NCI-H526 treated with DMSO at 0.1 percent for 48 hours (cell line): ENCODE measurements at regions not wholly inside any gene's neighbourhood (a gene's known extent, or its start where the extent isn't known, plus 50 kb on each side); places are given as distances from the start of the nearest gene placed in this dataset.

Experiments used
- DNase-seq: peaks from one replicate; lab custom pipeline; 2025; lab: John Stamatoyannopoulos, UW

DNA sequence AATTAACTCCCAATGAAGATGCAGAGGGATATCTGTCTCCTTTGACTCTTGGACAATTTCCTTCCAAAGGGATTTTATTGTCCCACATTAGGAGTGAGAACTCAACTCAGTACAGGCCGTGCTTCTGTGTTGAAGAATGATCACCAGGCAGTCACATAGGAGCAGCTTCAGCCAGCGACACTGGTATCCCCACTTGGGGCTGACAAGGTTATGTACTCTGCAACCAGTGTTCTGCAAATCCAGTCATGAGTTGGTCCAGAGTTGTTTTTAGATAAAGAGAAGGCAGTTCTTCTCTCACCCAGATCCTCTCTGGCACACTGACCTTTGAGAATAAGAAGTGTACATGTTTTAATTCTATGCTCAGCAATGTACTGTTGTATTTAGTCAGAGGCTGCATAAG, 415.8 kb downstream of the SETD4 start:
- no peak for DNase-seq

DNA sequence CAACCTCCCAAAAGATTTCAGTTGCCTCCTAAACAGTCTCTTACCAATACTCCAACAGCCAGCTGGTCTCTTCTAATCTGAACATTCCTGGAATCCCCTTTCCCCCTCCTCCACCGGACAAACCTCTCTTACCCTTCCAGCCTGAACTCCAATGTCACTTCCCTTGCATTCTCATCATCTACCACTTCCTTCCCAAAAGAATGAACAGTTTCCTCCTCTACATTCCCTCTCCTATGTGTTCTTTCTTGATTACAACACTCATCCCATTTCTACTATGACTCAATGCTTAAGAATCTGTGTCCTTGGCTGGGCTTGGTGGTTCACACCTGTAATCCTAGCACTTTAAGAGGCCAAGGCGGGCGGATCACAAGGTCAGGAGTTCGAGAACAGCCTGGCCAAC, 417.1 kb downstream of the SETD4 start:
- no peak for DNase-seq

DNA sequence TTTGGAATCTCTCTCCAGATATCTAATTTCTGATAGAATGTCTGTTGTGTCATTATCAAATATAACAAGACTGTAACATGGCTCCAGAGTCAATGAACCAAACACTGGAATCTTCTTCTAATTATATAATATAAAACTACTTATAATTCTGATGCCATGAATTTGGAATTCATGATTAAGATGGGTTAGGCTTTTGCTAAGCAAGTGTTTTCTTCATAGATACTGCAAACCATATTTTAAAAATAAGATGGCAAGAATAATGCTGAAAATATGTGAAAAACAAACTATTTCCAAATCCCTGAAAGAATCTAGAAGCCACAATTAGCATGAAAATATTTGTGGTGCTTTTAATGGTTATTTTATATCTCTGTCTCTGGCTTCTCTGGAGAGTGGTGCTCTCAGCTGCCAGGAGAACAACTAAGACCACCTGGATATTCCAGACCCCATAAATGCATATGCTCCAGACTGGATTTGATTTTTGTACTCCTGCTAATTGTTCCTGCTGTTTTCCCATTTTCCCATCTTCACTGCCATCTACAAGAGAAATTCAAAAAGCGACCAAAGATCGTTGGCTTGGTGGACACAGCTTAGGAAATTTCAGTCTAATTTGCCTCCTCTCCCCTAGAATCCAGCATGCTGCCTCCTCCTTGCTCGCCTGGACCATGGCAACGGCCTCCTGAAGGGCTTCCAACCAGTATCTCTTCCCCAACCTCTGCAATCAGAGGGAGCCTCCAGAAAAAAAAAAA, 418.9 kb downstream of the SETD4 start:
- DNase-seq = no peak

DNA sequence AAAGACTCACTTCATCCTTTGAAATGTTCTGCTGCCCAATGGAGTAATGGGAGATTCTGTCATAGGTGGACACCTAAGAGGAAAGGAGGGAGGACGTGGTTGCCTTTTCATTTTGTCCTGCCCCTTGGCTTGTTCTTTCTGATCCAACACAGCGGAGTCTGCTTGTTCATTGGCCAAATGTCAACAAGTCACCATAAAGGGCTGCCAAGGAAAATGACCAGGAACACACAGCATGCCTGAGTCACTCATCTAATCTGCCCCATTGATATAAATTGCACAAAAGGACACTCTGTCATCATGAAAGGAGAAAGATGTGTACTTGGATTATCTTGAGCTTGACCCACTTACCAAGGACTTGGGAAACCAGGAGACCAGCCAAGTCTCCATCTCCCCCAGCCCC, 422.9 kb downstream of the SETD4 start:
- no peak for DNase-seq

DNA sequence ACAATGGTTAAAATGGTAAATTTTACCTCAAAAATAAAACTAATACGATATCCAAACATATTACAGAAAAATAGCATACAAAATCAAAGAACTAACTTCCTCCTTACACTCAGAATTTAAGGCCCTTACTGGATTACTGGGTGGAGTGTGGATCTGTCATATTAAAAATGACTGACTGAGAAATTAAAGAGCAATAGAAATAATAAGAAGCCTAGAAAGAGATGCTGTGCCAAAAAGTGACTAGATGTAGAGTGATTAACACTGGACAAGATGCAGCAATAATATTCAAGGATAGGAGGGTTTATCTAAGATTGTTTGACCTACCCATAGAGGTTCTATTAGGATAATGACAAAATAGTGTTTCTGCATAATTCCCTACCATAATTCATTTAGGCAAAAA, 424.3 kb downstream of the SETD4 start:
- DNase-seq = no peak

DNA sequence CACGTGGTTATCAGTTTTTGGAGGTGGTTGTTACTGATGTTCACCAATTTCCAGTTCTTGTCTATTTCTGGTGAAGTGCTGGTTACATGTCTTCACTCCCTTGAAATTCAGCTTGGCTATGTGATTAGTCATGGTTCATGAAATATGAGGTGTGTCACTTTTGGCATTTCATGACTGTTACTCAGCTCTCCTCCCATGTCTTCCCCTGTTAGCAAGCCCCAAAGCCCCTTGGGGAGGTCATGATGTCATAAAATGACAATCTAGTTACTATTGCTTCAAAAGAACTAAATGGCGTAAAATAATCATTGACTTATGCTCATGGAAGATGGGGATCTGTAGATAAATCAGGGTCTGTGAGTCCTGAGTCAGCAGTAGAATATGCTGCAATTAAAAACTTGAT, 425.1 kb downstream of the SETD4 start:
- no peak for DNase-seq

DNA sequence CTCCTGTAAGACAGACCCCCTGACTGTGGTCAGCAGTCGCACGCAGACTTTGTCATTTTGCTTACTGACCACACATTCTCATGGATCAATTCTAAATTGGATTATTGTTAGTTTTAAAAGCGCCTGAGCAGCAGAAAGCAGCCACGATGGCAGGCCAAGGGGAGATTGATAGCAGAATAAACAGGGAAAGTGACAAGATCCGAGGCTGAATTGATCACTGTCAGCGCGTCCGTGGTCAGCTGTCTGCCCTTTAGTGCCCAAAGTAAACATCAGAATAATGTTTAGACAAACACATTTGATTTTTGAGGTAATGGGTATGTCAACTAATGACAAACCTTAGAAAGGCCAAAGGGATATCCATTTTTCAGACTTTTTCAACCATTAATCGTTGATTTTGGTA, 426.8 kb downstream of the SETD4 start:
- no peak for DNase-seq

DNA sequence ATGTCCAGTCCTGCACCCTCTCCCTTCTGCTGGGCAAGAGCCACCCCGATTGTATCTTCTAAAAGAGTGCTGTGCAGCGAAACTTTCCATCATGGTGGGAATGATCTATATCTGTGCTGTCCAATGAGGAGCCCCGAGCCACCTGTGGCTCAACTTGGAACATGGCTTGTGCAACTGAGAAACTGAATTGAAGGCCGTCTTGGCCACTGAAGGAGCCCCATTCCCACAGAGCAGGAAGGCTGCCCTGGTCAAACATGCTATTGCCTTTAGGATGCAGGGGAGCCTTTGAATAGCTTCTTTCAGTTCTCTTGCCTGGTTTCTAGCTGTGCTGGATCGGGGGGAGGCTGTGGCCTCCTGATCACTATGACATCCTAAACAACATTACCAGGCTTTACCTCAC, 427.6 kb downstream of the SETD4 start:
- DNase-seq = no peak

DNA sequence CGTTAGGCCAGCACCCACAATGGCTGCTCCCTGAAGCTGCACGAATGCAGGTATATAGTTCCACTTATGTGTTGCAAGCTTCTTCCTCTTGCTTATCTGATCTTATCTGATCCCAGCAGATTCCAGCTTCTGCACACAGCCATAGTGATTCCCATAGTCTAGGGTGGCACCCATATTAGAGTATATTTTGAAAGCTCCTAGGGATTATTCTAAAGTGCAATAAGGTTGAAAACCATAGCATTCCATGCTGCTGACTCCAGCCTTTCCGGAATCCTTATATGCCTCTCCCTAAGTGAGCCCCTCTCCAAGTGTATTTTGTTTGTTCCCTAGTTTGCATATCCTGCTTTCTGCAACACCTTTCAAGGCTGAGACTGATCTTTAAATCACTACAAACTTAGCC, 432.0 kb downstream of the SETD4 start:
- no peak for DNase-seq

DNA sequence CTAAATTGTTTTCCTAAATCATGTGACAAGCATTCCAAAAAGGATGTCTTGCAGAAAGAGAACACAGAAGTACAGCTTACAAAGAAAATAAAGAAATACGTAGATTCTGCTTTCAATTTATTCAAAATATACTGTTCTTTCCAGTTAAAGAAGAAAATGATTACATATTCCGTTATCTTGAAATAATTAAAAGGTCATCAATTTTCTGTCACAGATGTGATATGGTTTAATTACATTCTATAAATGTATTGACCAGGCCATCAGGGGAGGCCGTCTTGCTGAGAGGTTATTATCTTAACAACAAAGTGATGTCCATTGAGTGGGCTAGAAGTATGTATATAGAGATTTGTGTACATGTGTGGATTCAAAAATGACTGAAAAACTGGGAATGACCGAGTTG, 432.9 kb downstream of the SETD4 start:
- no peak for DNase-seq

DNA sequence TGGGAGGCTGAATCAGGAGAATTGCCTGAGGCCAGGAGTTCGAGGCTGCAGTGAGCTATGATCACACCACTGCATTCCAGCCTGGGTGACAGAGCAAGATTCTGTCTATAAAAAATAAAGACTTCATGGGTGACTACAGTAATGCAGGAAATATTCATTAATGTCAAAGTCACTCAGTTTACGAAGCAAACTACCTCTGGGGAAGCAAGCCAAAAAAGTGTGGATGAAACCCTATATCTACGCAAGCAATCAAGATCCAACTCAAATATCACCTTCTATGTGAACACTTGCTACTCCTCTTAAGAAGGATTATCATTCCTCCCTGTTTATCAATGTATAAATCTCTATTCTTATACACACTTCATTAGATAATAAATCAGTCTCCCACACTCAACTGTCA, 434.8 kb downstream of the SETD4 start:
- no peak for DNase-seq

DNA sequence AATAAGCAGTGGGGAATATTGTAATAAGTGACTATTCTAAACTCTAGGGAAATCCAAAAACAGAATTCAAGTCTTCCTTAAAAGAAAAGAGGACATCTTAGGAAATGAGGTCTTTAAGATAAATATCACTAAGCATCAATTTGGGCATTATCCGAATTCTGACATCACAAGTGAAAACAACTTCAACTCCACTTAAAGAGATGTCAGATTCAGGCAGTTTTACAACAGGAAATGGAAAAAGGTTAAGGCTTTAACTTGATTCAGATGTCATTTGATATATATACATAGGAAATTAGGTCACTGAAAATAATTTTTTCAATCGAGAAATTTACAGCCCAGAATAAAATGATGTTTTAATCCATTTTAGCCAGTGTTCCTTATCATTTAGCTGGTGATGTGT, 435.4 kb downstream of the SETD4 start:
- no peak for DNase-seq

DNA sequence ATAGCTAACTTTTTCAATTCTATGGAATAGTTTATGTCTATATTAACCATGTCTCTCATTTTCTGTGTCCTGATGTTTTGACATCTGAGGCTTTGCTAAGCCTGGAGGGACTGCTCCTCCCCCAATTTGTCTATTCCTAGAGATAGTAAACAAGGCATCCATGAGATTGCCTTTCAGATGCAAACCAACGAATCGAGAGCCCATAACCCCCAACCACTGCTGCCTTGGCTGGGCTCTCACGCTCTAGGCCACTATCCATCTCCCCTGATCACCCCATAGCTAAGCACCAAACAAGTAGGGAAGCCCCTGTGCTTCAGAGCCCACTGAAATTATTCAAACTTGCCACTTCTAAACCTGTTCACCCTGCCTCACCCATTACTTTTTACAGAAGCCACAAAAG, 437.7 kb downstream of the SETD4 start:
- no peak for DNase-seq

DNA sequence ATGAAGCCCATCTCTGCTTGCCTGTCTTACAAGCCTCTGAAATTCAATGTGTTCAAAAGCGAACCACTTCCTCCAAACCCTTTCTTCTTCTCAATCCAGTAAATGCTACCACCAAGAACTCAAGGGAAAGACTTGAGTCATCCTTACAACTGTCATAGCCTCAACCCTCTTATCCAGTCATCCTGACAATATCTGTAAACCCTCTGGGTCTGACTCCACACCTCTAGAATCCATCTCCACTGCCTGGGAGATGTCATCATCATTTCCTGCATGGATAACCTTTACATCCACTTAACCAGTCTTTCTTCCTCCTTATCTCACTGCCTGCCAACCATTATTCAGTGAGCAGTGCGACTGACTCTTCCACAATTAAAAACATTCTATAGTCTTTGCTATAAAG, 441.1 kb downstream of the SETD4 start:
- DNase-seq = no peak

DNA sequence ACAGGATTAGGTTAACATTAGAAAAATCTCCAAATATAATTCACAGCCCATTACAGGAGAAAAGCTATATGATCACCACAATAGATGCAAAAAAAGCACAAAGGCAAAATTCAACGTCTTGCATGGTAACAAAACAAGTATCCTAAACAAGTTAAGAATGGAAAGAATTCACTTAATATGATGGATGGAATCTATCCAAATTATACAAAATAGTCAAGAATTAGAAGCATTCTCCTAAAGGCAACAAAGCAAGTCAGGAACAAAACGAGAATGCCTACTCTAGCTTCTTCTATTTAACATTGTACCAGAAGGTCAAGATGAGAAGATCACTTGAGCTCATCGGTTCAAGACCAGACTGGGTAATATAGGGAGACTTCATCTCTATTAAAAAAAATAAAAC, 442.8 kb downstream of the SETD4 start:
- no peak for DNase-seq

DNA sequence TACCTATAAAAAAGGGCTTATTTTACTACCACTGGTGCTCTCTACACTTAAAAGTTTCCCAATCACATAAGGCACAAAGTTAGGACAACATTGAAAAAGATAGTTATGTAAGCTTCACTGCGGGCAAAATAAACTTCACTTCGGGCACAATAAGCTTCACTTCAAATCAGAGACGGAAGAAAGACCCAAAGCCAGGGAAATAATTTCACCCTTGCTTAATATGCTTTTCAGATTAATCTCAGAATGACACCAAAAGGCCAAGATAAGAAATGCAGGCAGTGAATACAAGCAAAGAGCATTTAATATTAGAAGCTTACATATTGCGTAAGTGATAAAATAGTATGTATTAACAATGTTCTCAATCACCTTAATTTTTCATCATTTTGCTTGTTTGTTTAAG, 444.2 kb downstream of the SETD4 start:
- no peak for DNase-seq

DNA sequence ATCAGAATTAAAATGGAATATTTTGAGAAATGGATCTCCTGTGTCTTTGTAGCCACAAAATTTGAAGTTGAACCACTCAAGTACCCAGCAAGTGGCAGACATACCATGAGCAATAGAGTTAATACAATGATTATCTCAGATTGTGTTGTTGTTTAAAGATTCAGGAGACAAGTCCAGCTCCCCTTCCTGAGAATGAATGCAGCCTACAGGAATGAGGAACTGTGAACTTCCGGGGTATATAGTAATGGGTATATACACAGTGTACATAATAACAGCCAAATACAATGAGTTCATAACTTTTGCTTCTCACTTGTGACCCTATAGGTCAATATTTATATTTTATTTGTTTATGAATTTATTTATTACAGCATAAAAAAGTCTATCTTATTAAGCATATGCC, 445.0 kb downstream of the SETD4 start:
- DNase-seq = no peak

DNA sequence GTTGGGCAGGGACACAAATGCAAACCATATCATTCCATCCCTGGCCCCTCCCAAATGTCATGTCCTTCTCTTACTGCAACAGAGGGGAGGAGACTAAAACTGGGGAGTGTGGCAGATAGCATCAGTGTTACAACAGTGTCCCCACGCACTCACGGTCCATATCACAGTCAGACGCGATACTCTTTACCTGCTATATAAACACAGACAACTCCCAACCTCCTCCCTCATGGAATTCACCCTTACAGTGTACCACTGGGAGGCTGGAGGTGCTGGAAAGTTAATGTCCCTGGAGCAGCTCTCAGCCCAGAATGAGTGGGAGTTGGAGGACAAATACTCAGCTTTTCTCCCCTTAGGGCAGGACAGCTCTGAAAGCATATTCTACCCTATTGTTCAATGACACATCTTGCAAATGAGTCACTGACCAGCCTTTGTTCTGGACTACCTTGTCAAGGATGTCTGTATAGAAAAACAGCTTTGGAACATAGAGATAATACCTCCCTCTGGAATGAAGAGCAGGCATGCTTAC, 445.9 kb downstream of the SETD4 start:
- DNase-seq = no peak

DNA sequence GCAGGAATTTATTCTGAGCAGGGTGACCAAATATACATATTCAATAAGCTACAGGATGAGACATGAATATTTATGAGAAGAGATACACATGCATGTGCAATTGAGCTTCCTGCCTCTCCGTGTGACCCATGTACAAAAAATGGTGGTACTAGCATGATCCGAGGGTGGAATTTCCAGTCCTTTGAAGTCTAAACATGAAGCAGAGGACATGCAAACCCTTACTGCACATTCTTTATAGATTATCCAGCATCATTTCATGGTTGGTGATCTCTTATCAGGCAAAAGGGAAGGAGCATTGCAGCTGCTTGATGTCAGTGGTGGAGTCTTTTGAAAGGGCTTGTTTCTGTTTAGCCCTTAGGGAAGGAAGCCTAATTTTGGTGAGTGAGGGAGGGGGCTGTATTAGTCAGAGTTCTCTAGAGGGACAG, 448.6 kb downstream of the SETD4 start:
- DNase-seq = no peak

DNA sequence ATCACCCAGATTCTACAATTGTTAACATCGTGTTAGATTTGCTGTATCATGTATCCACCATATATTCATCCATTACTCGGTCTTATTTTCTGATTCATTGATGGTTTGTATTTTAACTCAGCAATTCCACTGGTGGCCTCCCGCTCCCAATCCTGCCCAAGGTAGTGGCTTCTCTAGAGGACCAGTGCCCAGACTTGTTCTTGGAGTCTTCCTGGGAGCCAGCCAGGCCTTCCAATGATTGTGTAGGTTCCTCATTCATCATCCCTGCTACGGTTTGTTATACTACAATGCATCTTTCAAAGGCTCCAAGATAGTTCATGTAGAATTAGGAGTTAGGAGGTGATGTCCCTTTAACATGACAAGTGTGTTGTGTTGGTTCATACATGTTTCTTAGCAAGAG, 451.1 kb downstream of the SETD4 start:
- no peak for DNase-seq

DNA sequence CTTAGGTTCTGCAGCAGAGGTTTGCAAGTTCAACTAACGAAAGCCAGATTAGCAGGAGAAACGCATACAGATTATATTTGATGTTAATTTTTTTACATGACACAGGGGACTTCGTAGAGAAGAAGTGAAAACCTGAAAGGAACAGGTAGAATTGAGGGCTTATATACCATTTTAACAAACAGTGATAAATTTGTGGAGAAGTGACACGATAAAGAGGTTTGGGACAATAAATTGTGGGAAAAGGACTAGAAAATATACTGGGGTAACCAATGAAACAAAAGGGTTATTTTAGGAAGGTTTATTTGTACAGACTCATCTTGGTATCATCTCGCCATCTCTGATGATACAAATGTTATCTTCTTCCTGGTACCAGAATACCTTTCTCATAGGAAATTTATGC, 452.9 kb downstream of the SETD4 start:
- DNase-seq = no peak

DNA sequence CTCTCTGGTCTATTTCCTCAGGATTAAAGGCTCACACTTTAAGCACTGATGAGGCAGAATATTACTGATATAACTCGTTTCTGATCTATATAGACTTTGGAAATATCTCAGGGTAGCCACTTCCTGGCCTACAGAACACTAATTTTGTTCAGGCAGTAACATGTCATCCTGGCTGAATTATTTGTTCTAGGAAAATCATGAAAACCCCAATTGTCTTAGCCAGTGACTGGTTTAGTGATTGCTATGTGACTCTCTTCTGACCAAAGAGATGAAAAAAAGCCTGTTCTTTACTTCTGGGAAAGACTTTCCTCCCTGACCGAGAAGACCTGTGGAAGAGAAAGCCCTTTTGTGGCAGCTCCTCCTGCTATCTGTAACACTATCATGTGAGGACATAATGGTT, 453.7 kb downstream of the SETD4 start:
- DNase-seq = no peak

DNA sequence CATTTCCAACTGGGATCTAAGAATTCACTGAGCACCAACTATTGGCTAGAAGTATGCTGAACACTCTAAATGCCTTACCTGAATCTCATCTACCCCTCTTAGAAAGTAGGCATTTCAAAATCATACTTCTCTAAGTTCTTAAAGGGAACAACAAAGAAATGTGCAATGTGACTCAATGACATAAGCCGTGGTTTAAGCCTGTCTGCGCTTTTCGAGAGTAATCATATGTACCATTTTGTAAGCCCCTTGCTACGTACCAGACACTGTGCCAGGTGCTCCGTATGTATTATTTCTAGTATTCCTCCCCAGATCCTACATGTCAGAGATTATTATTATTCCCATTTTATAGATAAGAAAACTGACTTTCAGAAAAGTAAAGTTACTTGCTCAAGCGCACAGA, 454.2 kb downstream of the SETD4 start:
- no peak for DNase-seq

DNA sequence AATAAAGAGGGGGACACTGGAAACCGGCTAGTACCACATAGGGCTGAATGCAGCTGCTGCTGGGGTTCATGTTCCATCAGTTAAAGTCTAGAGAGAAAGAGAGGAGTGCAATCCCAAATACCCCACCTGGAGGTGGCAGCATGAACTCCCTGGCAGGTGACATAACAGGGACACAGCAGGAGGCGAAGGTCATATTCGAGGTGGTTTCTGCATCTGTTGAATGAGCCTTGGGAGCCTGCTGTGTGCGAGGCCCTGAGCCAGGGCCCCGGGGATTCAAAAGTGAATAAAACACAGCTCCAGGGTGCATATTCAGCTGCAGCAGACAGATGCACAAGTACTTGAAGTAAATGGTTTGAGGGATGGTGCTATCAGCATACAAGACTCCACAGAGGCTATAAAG, 456.8 kb downstream of the SETD4 start:
- no peak for DNase-seq
